NCI-H446 (cell line): ENCODE measurements at regions not wholly inside any gene's neighbourhood (a gene's known extent, or its start where the extent isn't known, plus 50 kb on each side); places are given as distances from the start of the nearest gene placed in this dataset.

ENCODE experiments used
- DNase-seq, 2 experiments: peaks; one replicate each; lab custom pipeline; 2025; lab: John Stamatoyannopoulos, UW

DNA sequence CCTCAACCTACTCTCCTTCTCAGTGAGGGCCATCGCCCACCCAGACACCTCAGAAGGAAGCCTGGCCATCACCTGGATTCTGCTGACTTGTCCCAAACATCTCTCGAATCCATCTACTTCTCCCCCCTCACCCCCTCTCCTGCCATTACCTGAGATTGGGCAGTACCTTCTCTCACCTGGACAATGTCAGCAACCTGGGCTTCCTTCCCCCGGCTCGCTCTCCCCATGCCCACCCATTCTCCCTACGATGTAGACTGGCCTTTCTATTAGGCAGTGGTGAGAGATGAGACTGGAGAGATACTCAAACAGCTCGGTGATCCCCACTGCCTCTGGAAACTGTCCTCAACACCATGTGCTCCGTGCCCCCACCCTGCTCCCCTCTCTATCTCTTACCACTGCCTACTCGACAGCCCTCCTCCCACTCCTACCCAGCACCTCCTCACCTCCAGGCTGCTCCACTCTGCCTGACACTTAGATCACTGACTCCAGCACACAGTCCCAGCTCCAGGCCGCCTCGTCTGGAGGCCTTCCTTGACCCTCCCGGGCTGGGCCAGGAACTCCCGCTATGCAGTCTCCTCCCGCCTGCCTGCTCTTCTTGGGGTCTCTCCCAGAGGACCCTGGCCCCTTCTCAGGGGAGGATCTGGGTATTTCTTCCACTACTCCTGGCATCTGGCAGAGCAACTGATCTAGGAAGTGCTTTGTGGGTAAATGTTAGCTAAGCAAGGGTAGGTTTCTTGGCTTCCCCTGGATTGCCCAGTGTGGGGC, 235.8 kb upstream of the NLRP1 start:
- no peak for DNase-seq

GRCh38 chr17:5820721-5821456, 236.6 kb upstream of the NLRP1 start:
- no peak for DNase-seq

DNA sequence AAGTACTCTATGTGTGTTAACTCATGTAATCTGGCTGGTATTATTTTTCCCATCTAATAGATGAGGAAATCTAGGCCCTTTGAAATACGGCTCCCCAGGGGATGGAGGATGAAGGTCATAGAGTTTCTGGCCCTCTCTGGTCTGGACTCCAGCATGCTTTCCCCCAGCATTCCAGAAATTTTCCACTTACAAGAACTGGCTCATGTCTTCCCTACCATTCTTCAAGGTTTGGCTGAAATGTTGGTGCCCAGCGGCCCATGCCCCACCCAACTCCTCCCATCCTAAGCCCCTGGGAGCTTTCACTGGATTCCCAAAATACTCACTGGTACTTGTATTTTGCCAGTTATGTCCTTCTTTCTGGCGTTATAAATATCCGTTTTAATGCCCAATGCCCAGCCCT, 237.5 kb upstream of the NLRP1 start:
- no peak for DNase-seq

GRCh38 chr17:5822281-5823060, 238.2 kb upstream of the NLRP1 start:
- DNase-seq, result no peak

GRCh38 chr17:5823219-5823618, 238.9 kb upstream of the NLRP1 start:
- DNase-seq, result no peak

GRCh38 chr17:5825717-5826330, 241.5 kb upstream of the NLRP1 start:
- DNase-seq, result no peak

GRCh38 chr17:5826384-5826783, 242.1 kb upstream of the NLRP1 start:
- DNase-seq, result no peak

DNA sequence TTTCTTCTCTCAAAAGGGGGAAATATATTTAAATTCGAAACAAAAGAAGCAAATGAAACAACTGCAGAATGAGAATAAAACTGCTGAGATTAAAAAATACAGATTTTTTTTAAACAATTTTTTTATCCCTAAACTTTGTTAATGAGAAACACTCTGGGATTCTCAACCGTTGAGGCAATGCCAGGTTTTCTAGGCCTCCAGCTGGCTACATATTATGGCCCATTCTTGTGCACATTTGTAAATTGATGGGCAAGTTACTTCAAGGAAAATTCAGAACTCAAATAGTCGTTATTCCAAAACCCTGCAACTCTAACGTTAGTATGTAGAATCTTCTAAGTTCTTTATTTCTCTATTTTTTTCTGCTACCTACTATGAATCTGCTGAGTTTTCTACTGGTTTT, 239.3 kb upstream of the WSCD1 start:
- peak in 1 of 2 experiments; percentile 50 for DNase-seq

DNA sequence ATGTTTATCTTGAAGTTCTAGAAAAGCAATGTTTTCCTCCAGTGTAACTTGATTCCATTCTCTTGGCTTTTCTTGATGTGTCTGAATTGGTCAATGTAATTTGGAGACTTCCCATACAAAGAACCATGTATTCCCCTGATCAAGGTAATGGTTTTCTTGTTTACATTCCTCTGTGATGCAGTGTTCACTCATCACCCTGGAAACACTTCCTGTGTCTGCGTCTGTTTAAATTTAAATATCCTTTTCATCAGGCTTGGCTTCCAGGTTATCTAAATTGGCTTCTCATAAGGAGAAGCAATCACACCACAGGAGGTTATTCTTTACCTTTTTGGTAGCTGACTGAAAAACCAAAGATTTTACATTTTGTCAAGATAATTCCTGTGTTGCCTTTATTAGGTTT, 237.3 kb upstream of the WSCD1 start:
- DNase-seq, result no peak

GRCh38 chr17:5837055-5837491, 233.1 kb upstream of the WSCD1 start:
- peak in 1 of 2 experiments; percentile 13 for DNase-seq

GRCh38 chr17:5838661-5839300, 231.4 kb upstream of the WSCD1 start:
- peak in 1 of 2 experiments; percentile 28 for DNase-seq

DNA sequence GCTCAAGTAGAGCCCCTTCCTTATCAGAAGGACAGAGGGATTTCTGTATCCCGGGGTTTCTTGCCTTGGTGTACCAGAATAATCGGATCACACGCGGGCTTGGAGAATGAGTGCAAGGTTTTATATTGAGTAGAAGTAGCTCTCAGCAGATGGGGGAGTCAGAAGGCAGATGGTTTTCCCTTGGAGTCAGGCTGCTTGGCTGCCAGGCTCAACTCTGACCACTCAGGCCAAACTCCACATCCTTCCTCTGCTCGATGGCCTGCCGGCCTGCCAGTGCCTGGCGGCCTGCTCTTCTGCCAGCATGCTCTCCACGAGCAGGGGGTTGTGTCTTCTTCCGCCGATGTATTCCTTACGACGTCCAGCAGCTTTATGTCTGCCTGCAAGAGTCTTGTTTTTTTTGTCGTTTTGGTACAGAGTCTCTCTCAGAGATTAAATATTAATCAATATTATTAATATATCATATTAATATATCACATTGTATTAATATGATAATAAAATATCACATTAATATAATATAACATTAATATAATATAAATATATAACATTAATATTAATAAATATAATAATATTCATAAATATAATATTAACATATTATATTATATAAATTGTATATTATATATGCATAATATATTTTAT, 229.2 kb upstream of the WSCD1 start:
- DNase-seq, result peak in 1 of 2 experiments; percentile 66

DNA sequence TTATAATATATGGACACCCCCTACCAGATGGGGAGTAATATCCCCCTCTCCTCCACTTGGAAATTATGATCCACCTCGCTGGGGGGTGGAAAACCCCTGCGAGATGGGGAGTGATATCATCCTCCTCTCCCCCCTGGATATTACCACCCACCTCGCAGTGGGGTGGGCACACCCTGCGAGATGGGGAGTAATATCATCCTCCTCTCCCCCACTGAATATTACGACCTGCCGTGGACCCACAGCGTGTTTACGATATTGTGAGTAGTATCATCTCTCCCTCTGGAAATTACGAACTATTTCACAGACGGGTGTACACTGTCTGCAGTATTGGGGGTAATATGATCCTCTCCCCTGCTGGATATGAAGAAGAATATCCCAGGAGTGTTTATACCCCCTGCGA, 228.3 kb upstream of the WSCD1 start:
- no peak for DNase-seq

GRCh38 chr17:5843366-5844026, 226.7 kb upstream of the WSCD1 start:
- DNase-seq, result no peak

- no peak for DNase-seq
These were observed 224.2 kb upstream of the WSCD1 start for GRCh38 chr17:5846001-5846400.

DNA sequence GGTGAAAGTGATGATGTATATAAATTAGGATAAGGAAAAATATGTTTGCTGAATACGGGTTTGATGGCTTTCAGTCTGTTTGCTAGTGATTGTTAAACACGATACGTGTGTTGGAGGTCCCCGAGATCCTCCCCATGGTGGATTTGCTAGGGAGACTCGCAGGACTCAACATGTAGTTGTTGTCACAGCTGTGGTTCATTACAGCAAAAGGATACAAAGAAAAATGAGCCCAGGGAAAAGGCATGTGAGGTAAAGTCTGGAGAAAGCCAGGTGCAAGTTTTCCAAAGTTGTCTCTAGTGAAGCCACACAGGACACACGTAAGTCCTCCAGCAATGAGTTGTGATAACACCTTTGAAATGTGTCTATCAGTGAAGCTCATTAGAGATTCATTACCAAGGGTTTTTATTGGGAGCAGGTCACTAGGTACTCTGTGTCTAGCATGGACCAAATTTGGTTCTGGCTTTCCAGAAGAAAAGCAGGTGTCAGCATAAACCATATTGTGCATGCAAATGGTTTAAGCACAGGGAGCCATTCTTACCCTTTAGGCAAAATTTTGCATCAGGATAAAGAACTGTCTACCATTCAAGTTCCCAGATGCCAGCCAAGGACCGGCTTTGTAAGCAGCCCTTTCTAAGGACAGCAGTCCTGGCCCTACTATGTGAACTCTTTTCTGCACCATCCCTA, 215.2 kb upstream of the WSCD1 start:
- DNase-seq, result no peak

DNA sequence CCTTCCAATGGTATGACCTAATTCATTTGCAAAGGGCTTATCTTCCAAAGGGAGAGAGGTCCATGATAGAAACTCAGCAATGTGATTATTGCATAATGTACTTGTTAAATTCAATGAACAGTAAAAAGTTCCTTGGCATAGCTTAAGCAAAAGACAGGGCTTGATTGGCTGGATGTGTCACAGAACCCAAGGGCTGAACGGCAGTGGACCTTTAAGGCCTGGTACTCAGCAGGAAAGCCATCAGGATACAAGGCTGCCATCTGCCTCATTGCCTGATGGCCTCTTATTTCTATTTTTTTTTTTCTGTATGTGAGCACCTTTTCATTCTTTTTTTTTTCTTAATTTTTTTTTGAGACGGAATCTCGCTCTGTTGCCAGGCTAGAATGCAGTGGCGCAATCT, 208.9 kb upstream of the WSCD1 start:
- DNase-seq, result peak in 1 of 2 experiments; percentile 7

GRCh38 chr17:5861854-5862253, 208.3 kb upstream of the WSCD1 start:
- DNase-seq, result no peak

DNA sequence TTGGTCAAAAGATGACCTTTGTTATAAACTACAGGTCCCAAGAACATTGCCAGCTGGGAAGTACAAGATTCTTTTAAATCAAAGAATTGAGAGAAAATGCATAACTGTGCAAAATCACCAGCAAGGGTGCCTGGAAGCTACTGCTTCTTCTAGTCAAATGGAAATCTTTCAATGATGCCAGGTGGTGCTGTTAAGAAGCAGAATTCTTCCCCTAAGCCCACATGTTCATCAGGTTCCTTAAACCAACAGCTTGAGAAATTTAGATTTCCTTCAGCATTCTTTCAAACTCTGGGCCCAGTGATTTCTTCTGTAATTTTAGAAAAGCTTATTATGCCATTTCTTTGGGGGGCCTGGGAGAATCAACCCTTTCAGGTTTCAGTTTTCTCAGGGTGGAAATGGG, 207.8 kb upstream of the WSCD1 start:
- DNase-seq, result no peak
